GM23248 (cell line): ENCODE measurements at regions not wholly inside any gene's neighbourhood (a gene's known extent, or its start where the extent isn't known, plus 50 kb on each side); places are given as distances from the start of the nearest gene placed in this dataset.

Experiments
- EZH2 ChIP-seq: fragments of 200-600 bp; sonication (generic); IDR thresholded peaks from 2 replicates; pipeline ENCODE4 v1.6.1; 2018; ENCODE audit warnings: antibody characterized with exemption, mild to moderate bottlenecking; ENCODE audit not compliant: insufficient read depth, poor library complexity, severe bottlenecking
- EZH2phosphoT487 ChIP-seq: fragments of 200-600 bp; sonication (generic); IDR thresholded peaks from 2 replicates; pipeline ENCODE4 v1.6.1; 2018; ENCODE audit warnings: antibody characterized with exemption, moderate library complexity, mild to moderate bottlenecking, low read depth; ENCODE audit not compliant: insufficient read depth

- TF ChIP-seq EZH2: no peak
- no peak for TF ChIP-seq EZH2phosphoT487
Observed at GRCh38 chr5:74098941-74099340, 472.9 kb downstream of the ARHGEF28 start.
